Peyer's patch (tissue), 4 donors: ENCODE measurements at regions not wholly inside any gene's neighbourhood (a gene's known extent, or its start where the extent isn't known, plus 50 kb on each side); places are given as distances from the start of the nearest gene placed in this dataset.

Source experiments
- CTCF ChIP-seq, 6 experiments: fragments of 450-650 bp in 4 of 6; fragments of 200-600 bp in 2 of 6; sonication (generic) in 1 of 6; IDR thresholded peaks; one replicate each; pipeline ENCODE4 v1.5.1; 2017 to 2019; ENCODE audit warnings: antibody characterized with exemption in 6 of 6, mild to moderate bottlenecking in 3 of 6, moderate library complexity in 1 of 6
- POLR2A ChIP-seq, 2 donors: fragments of 450-650 bp; IDR thresholded peaks; one replicate each; pipeline ENCODE4 v1.5.1; 2017; ENCODE audit warnings: antibody characterized with exemption in 2 of 2, mild to moderate bottlenecking in 2 of 2, moderate library complexity in 2 of 2

DNA sequence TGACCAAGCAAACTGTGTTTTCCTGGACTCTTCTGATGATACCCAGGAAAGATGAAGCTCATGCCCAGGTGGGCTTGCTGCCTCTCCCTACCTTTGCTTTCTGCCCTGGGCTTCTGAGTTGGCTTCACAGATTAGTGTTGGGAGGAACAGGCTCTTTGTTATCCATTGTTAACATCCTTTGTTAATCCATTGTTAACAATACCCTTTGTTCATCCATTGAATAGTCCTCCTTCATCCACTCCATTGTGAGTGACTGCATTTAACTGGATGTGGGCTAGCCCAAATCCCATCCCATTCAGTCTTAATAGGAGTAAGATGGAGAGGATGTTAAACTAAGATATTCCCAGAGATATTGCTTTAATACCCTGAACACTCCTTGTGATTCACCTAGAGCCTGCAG, 199.0 kb upstream of the LNX1 start:
- TF ChIP-seq CTCF (IDR thresholded peaks at IDR 0.05) (no peak), POLR2A (IDR thresholded peaks at IDR 0.05) (no peak)
